Transverse colon (tissue), 4 donors: ENCODE measurements at regions not wholly inside any gene's neighbourhood (a gene's known extent, or its start where the extent isn't known, plus 50 kb on each side); places are given as distances from the start of the nearest gene placed in this dataset.

Source experiments
- DNase-seq: peaks from one replicate; pipeline ENCODE4 v3.0.0-alpha.2; 2019
- H3K27ac ChIP-seq, 4 donors: fragments of 200-600 bp; sonication (generic); 2 replicates each; pipeline ENCODE4 v1.5.1; 2016 to 2018; ENCODE audit warnings: inconsistent platforms in 4 of 4
- H3K27me3 ChIP-seq: fragments of 200-600 bp; sonication (generic); 2 replicates; pipeline ENCODE4 v1.5.1; 2017; ENCODE audit warnings: inconsistent platforms
- H3K36me3 ChIP-seq, 4 donors: fragments of 200-600 bp; sonication (generic); 2 replicates each; pipeline ENCODE4 v1.5.1; 2017 to 2019; ENCODE audit warnings: inconsistent platforms in 4 of 4
- H3K4me1 ChIP-seq, 4 donors: fragments of 200-600 bp; sonication (generic); 2 replicates each; pipeline ENCODE4 v1.5.1; 2017 to 2020; ENCODE audit warnings: inconsistent platforms in 4 of 4
- H3K4me3 ChIP-seq, 4 donors: fragments of 200-600 bp; sonication (generic); 1 replicate in 1 of 4; 2 replicates in 3 of 4; pipeline versions ENCODE4 v1.5.1 to v1.6.1; 2017 to 2019; ENCODE audit warnings: inconsistent platforms in 4 of 4
- H3K9me3 ChIP-seq, 2 donors: fragments of 200-600 bp; sonication (generic); 2 replicates each; pipeline ENCODE4 v1.5.1; 2017 to 2019; ENCODE audit warnings: inconsistent platforms in 2 of 2
- CTCF ChIP-seq, 5 experiments: fragments of 200-600 bp in 3 of 5; fragments of 450-650 bp in 2 of 5; sonication (generic) in 3 of 5; IDR thresholded peaks; 1 replicate in 2 of 5; 2 replicates in 3 of 5; pipeline ENCODE4 v1.5.1; 2016 to 2017; ENCODE audit warnings: antibody characterized with exemption in 5 of 5, inconsistent platforms in 3 of 5, mild to moderate bottlenecking in 2 of 5, moderate library complexity in 1 of 5
- EP300 ChIP-seq: sonication (generic); formaldehyde crosslinking; IDR thresholded peaks from one replicate; pipeline ENCODE4 v1.6.1; 2017; ENCODE audit warnings: antibody characterized with exemption, low read depth
- POLR2A ChIP-seq: fragments of 450-650 bp; IDR thresholded peaks from one replicate; pipeline ENCODE4 v1.6.1; 2016; ENCODE audit warnings: antibody characterized with exemption, mild to moderate bottlenecking, moderate library complexity
- POLR2AphosphoS5 ChIP-seq, 3 donors: sonication (generic); formaldehyde crosslinking; IDR thresholded peaks; one replicate each; pipeline ENCODE4 v1.6.1; 2016; ENCODE audit warnings: antibody characterized with exemption in 3 of 3
- WGBS, 2 donors: methylation state at CpG; one replicate each; pipeline ENCODE4 v1.1.5; 2018; ENCODE audit warnings: low coverage in 1 of 2; 5-methylcytosine and 5-hydroxymethylcytosine counted together
- in situ Hi-C, 4 donors: fragments of 200-750 bp; cut with MboI; loops; one replicate each; pipeline versions ENCODE4 v1.15.0 to v1.15.1; 2017; ENCODE audit warnings: low sequenced_read_pairs in 3 of 4, low pct_ligation_motif_present in 1 of 4, low pct_unique_long_range_greater_than_20kb in 1 of 4
- intact Hi-C: fragments of 100-400 bp; cut with DNase I; formaldehyde crosslinking; loops from one replicate; pipeline ENCODE4 v1.15.1; 2023; ENCODE audit warnings: low total_unique reads

- peaks cover 13 to 36% (median 17%) of the 10 kb centered on the region in 4 donors for H3K4me1 ChIP-seq
- 22 to 34% methylated on average over 3 of the region's 3 CpGs for WGBS, 2 donors
- no peak for TF ChIP-seq POLR2AphosphoS5 (IDR thresholded peaks at IDR 0.05)
- intact Hi-C loops: no loop called here
- H3K4me3 ChIP-seq: no peak overlapping the region
- no peaks in the 10 kb centered on the region for H3K27me3 ChIP-seq
- no peaks in the 10 kb centered on the region for H3K36me3 ChIP-seq
- in situ Hi-C loops: no loop called here
- H3K27ac ChIP-seq: no peak overlapping the region
- no peaks in the 10 kb centered on the region for H3K9me3 ChIP-seq
- DNase-seq: no peak
Observed at GRCh38 chr13:21826214-21827015, 155.5 kb downstream of the FGF9 start.

DNA sequence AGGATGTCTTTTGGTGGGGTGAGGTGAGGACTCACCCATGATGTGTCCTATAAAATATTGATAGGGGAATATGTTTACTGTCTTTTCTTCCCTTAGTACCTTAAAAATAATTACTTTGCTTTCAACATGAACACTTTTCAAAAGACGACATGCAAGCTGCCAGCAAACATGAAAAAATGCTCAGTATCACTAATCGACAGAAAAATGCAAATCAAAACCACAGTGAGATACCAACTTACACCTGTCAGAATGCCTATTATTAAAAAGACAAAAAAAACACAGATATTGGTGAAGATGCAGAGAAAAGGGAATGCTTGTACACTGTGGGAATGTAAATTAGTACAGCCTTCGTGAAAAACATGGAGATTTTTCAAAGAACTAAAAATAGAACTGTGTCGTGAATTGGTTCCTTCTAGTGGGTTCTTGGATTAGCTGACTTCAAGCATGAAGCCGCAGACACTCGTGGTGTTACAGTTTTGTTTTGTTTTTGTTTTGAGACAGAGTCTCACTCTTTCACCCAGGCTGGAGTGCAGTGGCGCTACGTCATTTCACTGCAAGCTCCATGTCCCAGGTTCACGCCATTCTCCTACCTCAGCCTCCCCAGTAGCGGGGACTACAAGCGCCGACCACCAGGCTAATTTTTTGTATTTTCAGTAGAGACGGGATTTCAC, 160.9 kb downstream of the FGF9 start:
- intact Hi-C loops: no loop called here
- in situ Hi-C loops: no loop called here
- H3K4me3 ChIP-seq: no peak overlapping the region
- no peak overlapping the region for H3K27ac ChIP-seq
- H3K4me1 ChIP-seq: no peaks in the 10 kb centered on the region
- H3K9me3 ChIP-seq: no peaks in the 10 kb centered on the region
- H3K27me3 ChIP-seq: no peaks in the 10 kb centered on the region
- 88 to 89% methylated on average over 13 of the region's 13 CpGs for WGBS, 2 donors
- no peak for DNase-seq
- H3K36me3 ChIP-seq: no peaks in the 10 kb centered on the region
- TF ChIP-seq POLR2AphosphoS5 (IDR thresholded peaks at IDR 0.05): no peak
- no peak for TF ChIP-seq EP300
- TF ChIP-seq POLR2A: no peak
- TF ChIP-seq CTCF (IDR thresholded peaks at IDR 0.05): no peak

- in situ Hi-C loops: no loop called here
- Histone ChIP-seq H3K4me3 (no peak overlapping the region), H3K4me1 (peaks cover 0 to 12% (median 2%) of the 10 kb centered on the region in 4 donors), H3K27ac (no peak overlapping the region), H3K27me3 (no peaks in the 10 kb centered on the region), H3K36me3 (no peaks in the 10 kb centered on the region), H3K9me3 (no peaks in the 10 kb centered on the region)
- 82% methylated on average over 9 of the region's 9 CpGs; no CpG with 5 or more reads in 1 of the 2 donors for WGBS, 2 donors
- TF ChIP-seq POLR2AphosphoS5 (IDR thresholded peaks at IDR 0.05) (no peak), EP300 (no peak), CTCF (IDR thresholded peaks at IDR 0.05) (no peak), POLR2A (no peak)
- intact Hi-C loops: no loop called here
- no peak for DNase-seq
Observed at GRCh38 chr13:21833921-21834320, 163.0 kb downstream of the FGF9 start.

- WGBS, 2 donors: 67 to 72% methylated on average over 4 to 6 of the region's 6 CpGs
- intact Hi-C loops (no loop called here), in situ Hi-C loops (no loop called here)
- H3K4me1 ChIP-seq: peaks cover 0 to 12% (median 2%) of the 10 kb centered on the region in 4 donors
- TF ChIP-seq CTCF (IDR thresholded peaks at IDR 0.05): no peak
- no peak for TF ChIP-seq POLR2AphosphoS5 (IDR thresholded peaks at IDR 0.05)
- TF ChIP-seq EP300: no peak
- no peak for TF ChIP-seq POLR2A
- no peak overlapping the region for H3K4me3 ChIP-seq
- DNase-seq: no peak
- H3K36me3 ChIP-seq: no peaks in the 10 kb centered on the region
- no peaks in the 10 kb centered on the region for H3K9me3 ChIP-seq
- no peak overlapping the region for H3K27ac ChIP-seq
- no peaks in the 10 kb centered on the region for H3K27me3 ChIP-seq
Observed at GRCh38 chr13:21834521-21834920, 163.6 kb downstream of the FGF9 start.
